ENCODE measurements at regions not wholly inside any gene's neighbourhood (a gene's known extent, or its start where the extent isn't known, plus 50 kb on each side); places are given as distances from the start of the nearest gene placed in this dataset.

DNA sequence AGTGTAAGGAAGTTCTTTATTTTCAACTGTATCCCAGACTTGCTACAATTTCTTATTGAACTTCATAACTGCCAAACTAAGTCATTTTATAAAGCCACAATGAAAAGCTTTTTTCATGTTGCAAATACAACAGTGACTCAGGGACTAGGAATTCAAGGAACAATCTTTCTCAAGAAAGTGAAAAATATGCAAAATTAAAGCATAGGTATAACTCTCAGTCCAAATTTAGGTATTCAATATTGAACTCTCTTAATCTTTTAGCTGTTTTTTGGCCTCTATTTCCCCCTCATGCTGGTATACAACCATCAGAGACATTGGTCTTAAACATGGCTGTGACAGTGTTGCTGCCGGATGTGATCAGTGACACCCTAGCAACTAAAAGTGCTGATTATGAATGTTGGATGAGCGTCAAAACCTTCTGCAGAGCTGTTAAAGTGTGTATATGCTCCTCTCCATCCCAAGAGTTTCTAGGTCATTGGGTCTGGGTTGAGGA is 476.9 kb downstream of the ZNF385D start:
- no peak for DNase-seq (ENCODE audit: low spot score in 2 of 2)
- no peaks in the 10 kb centered on the region for H3K36me3 ChIP-seq
- no peak for TF ChIP-seq POLR2A (IDR thresholded peaks at IDR 0.05)
- TF ChIP-seq POLR2AphosphoS5 (IDR thresholded peaks at IDR 0.05) = no peak
- TF ChIP-seq CTCF (IDR thresholded peaks at IDR 0.05) = no peak
- no peaks in the 10 kb centered on the region for H3K4me1 ChIP-seq
- no peak overlapping the region for H3K27ac ChIP-seq
- H3K9me3 ChIP-seq = peaks cover 0 to 8% of the 10 kb centered on the region in 2 donors
- no peaks in the 10 kb centered on the region for H3K27me3 ChIP-seq
- intact Hi-C loops (cut with DNase I; ENCODE audit: low total_unique reads) = no loop called here
- no peak overlapping the region for H3K4me3 ChIP-seq

DNA sequence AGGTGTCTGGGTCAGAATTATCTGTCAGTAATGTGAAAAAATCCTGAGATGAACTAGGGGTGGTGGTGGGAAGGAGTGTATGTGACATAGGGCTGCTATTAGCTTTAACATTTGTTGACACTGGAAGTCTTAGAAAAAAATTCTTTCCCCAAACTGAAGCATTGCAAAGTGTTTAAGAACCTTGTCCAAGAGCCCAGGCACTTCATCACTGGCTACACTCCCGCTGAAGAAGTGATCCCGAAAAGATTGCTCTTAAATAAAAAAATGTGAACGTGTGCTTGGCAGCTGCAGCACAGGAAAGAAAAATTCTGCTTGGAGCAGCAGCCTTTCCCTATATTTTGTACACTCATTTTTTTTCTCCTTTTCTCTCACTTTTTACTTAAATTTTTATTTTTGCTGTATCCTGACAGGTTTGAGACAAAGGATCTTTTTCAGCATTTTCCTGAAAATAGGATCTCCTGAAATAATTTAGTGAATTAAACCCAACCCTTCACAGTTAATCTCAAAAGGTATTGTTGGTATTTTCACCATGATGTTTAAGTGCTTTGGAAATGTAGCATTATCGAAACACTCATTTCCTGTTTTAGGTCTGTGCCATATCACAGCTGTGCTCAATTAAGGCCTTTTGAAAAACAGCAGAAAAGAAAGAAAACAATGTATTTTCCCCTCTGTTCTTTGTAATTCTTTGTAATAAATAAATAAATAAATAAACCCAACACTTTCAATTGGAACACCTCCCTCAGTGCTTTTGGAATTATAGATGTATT is 477.6 kb downstream of the ZNF385D start:
- peaks cover 0 to 8% of the 10 kb centered on the region in 2 donors for H3K9me3 ChIP-seq
- TF ChIP-seq POLR2A (IDR thresholded peaks at IDR 0.05) (no peak), CTCF (IDR thresholded peaks at IDR 0.05) (no peak), POLR2AphosphoS5 (IDR thresholded peaks at IDR 0.05) (no peak)
- H3K4me1 ChIP-seq = no peaks in the 10 kb centered on the region
- H3K27me3 ChIP-seq = no peaks in the 10 kb centered on the region
- no peak for DNase-seq (ENCODE audit: low spot score in 2 of 2)
- intact Hi-C loops (cut with DNase I; ENCODE audit: low total_unique reads) = no loop called here
- H3K27ac ChIP-seq = no peak overlapping the region
- no peaks in the 10 kb centered on the region for H3K36me3 ChIP-seq
- no peak overlapping the region for H3K4me3 ChIP-seq

- TF ChIP-seq POLR2A (IDR thresholded peaks at IDR 0.05) = no peak
- no peak for TF ChIP-seq CTCF (IDR thresholded peaks at IDR 0.05)
- no peak for TF ChIP-seq POLR2AphosphoS5 (IDR thresholded peaks at IDR 0.05)
- intact Hi-C loops (cut with DNase I; ENCODE audit: low total_unique reads) = no loop called here
- H3K27ac ChIP-seq = no peak overlapping the region
- H3K9me3 ChIP-seq = peaks cover 0 to 8% of the 10 kb centered on the region in 2 donors
- no peaks in the 10 kb centered on the region for H3K4me1 ChIP-seq
- no peaks in the 10 kb centered on the region for H3K27me3 ChIP-seq
- no peaks in the 10 kb centered on the region for H3K36me3 ChIP-seq
- no peak for DNase-seq (ENCODE audit: low spot score in 2 of 2)
- H3K4me3 ChIP-seq = no peak overlapping the region
These were observed 479.4 kb downstream of the ZNF385D start for GRCh38 chr3:21271606-21272016.

DNA sequence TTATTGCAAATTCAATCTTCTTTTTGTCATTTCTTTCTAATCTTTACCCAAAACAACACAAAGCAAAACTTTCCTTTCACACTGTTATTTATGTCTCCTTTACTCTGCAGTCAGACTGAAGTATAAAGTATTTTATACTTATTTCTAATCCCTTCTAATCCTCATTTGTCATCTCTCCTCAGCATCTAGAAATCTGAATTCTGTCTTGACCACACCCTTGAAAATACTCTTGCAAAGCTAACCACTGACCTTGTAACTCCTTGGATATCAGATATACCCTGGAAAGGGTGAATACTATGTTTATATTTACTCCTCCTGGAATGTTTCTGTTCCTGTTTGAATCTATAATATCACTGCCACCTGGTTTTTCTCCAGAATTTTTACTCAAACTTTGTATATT is 481.1 kb downstream of the ZNF385D start:
- Histone ChIP-seq H3K4me3 (no peak overlapping the region), H3K36me3 (no peaks in the 10 kb centered on the region), H3K9me3 (peaks cover 0 to 8% of the 10 kb centered on the region in 2 donors), H3K4me1 (no peaks in the 10 kb centered on the region), H3K27ac (no peak overlapping the region), H3K27me3 (no peaks in the 10 kb centered on the region)
- intact Hi-C loops (cut with DNase I; ENCODE audit: low total_unique reads) = no loop called here
- DNase-seq (ENCODE audit: low spot score in 2 of 2) = no peak
- no peak for TF ChIP-seq POLR2A (IDR thresholded peaks at IDR 0.05)
- no peak for TF ChIP-seq POLR2AphosphoS5 (IDR thresholded peaks at IDR 0.05)
- no peak for TF ChIP-seq CTCF (IDR thresholded peaks at IDR 0.05)

DNA sequence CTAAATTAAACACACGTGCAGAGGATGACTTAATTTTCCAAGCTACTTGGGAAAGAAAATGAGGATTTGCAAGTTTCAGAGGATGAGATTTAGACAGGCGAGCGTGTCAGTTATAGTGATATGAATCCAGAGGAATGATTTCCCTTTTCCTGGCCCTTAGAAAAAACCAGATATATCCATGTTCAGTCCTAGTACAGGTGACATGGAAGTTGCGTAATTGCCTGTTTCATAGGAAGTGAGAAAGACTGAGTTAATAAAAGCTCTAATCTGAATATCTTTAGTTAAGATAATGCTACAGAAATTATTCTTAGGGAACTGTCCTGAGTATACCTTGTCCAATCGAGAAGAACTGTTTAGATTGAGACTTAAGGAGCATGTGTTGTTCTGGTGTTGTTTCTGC is 490.5 kb downstream of the ZNF385D start:
- Histone ChIP-seq H3K4me3 (no peak overlapping the region), H3K4me1 (no peaks in the 10 kb centered on the region), H3K36me3 (no peaks in the 10 kb centered on the region), H3K27me3 (no peaks in the 10 kb centered on the region), H3K27ac (no peak overlapping the region), H3K9me3 (no peaks in the 10 kb centered on the region)
- TF ChIP-seq CTCF (IDR thresholded peaks at IDR 0.05) (no peak), POLR2A (IDR thresholded peaks at IDR 0.05) (no peak), POLR2AphosphoS5 (IDR thresholded peaks at IDR 0.05) (no peak)
- no peak for DNase-seq (ENCODE audit: low spot score in 2 of 2)
- intact Hi-C loops (cut with DNase I; ENCODE audit: low total_unique reads) = no loop called here
